Osteocyte (in vitro differentiated cells): ENCODE measurements at regions not wholly inside any gene's neighbourhood (a gene's known extent, or its start where the extent isn't known, plus 50 kb on each side); places are given as distances from the start of the nearest gene placed in this dataset.

Experiments used
- DNase-seq: peaks from one replicate; pipeline ENCODE4 v3.0.0; 2021; ENCODE audit warnings: mixed read lengths; ENCODE audit not compliant: unreplicated experiment; ENCODE audit errors: extremely low spot score
- H3K27ac Mint-ChIP-seq: one replicate; pipeline ENCODE4 v1.8.0; 2021; ENCODE audit warnings: mild to moderate bottlenecking, mixed read lengths; ENCODE audit not compliant: unreplicated experiment
- H3K27me3 Mint-ChIP-seq: one replicate; pipeline ENCODE4 v1.8.0; 2021; ENCODE audit warnings: mixed read lengths; ENCODE audit not compliant: unreplicated experiment
- H3K36me3 Mint-ChIP-seq: one replicate; pipeline ENCODE4 v1.8.0; 2021; ENCODE audit warnings: mixed read lengths; ENCODE audit not compliant: unreplicated experiment
- H3K4me1 Mint-ChIP-seq: one replicate; pipeline ENCODE4 v1.8.0; 2021; ENCODE audit warnings: mixed read lengths; ENCODE audit not compliant: unreplicated experiment
- H3K4me3 Mint-ChIP-seq: one replicate; pipeline ENCODE4 v1.8.0; 2021; ENCODE audit warnings: mild to moderate bottlenecking, moderate library complexity, mixed read lengths; ENCODE audit not compliant: unreplicated experiment
- H3K9me3 Mint-ChIP-seq: one replicate; pipeline ENCODE4 v1.8.0; 2021; ENCODE audit warnings: mixed read lengths; ENCODE audit not compliant: unreplicated experiment
- CTCF ChIP-seq: fragments of 200-600 bp; sonication (generic); IDR thresholded peaks from 2 replicates; pipeline ENCODE4 v1.5.0; 2021; ENCODE audit warnings: antibody characterized with exemption, mild to moderate bottlenecking, moderate library complexity

- Mint-ChIP-seq H3K9me3 (peaks cover 7% of the 10 kb centered on the region), H3K4me3 (no peak overlapping the region), H3K36me3 (no peaks in the 10 kb centered on the region), H3K4me1 (no peaks in the 10 kb centered on the region), H3K27me3 (no peaks in the 10 kb centered on the region), H3K27ac (no peak overlapping the region)
- DNase-seq = no peak
- peak; percentile 26 for TF ChIP-seq CTCF
Measured at GRCh38 chr11:97269527-97269926, 879.7 kb downstream of the JRKL start.

- Mint-ChIP-seq H3K36me3 (no peaks in the 10 kb centered on the region), H3K9me3 (peaks cover 23% of the 10 kb centered on the region), H3K27ac (no peak overlapping the region), H3K4me1 (no peaks in the 10 kb centered on the region), H3K4me3 (no peak overlapping the region), H3K27me3 (no peaks in the 10 kb centered on the region)
- DNase-seq = no peak
- TF ChIP-seq CTCF = no peak
Measured at GRCh38 chr11:97279341-97279740, 889.5 kb downstream of the JRKL start.

GRCh38 chr11:97280347-97280746, 890.5 kb downstream of the JRKL start:
- H3K9me3 Mint-ChIP-seq = peaks cover 13% of the 10 kb centered on the region
- TF ChIP-seq CTCF = no peak
- no peak for DNase-seq
- H3K4me1 Mint-ChIP-seq = no peaks in the 10 kb centered on the region
- no peak overlapping the region for H3K27ac Mint-ChIP-seq
- no peaks in the 10 kb centered on the region for H3K27me3 Mint-ChIP-seq
- H3K36me3 Mint-ChIP-seq = no peaks in the 10 kb centered on the region
- no peak overlapping the region for H3K4me3 Mint-ChIP-seq

GRCh38 chr11:97289823-97290222, 900.0 kb downstream of the JRKL start:
- H3K4me1 Mint-ChIP-seq = no peaks in the 10 kb centered on the region
- no peak overlapping the region for H3K4me3 Mint-ChIP-seq
- H3K36me3 Mint-ChIP-seq = no peaks in the 10 kb centered on the region
- DNase-seq = no peak
- H3K9me3 Mint-ChIP-seq = peaks cover 8% of the 10 kb centered on the region
- H3K27ac Mint-ChIP-seq = no peak overlapping the region
- H3K27me3 Mint-ChIP-seq = no peaks in the 10 kb centered on the region
- no peak for TF ChIP-seq CTCF

- no peak for DNase-seq
Measured at GRCh38 chr11:97290464-97291041, 900.7 kb downstream of the JRKL start.

More at GRCh38 chr11:97290464-97291041, 900.7 kb downstream of the JRKL start:
- Mint-ChIP-seq H3K27ac (no peak overlapping the region), H3K27me3 (no peaks in the 10 kb centered on the region), H3K9me3 (peaks cover 8% of the 10 kb centered on the region), H3K4me3 (no peak overlapping the region), H3K36me3 (no peaks in the 10 kb centered on the region), H3K4me1 (no peaks in the 10 kb centered on the region)
- no peak for TF ChIP-seq CTCF
